ENCODE measurements at regions not wholly inside any gene's neighbourhood (a gene's known extent, or its start where the extent isn't known, plus 50 kb on each side); places are given as distances from the start of the nearest gene placed in this dataset.

GRCh38 chr15:77695548-77695947, 62.8 kb upstream of the LINGO1 start:
- TF ChIP-seq EZH2 (IDR thresholded peaks at IDR 0.05; ENCODE audit: borderline replicate concordance, insufficient read depth, low read length, poor library complexity, severe bottlenecking) (no peak), CTCF (IDR thresholded peaks at IDR 0.05; ENCODE audit: poor library complexity, severe bottlenecking) (no peak), TAF1 (IDR thresholded peaks at IDR 0.05; ENCODE audit: low read depth) (no peak), EP300 (conservative IDR thresholded peaks at IDR 0.05; ENCODE audit: poor library complexity, severe bottlenecking) (no peak), REST (IDR thresholded peaks at IDR 0.05; ENCODE audit: borderline replicate concordance) (no peak), POLR2AphosphoS5 (IDR thresholded peaks at IDR 0.05) (no peak), RAD21 (conservative IDR thresholded peaks at IDR 0.05) (no peak), SMC3 (conservative IDR thresholded peaks at IDR 0.05; ENCODE audit: poor library complexity) (no peak), MXI1 (conservative IDR thresholded peaks at IDR 0.05; ENCODE audit: poor library complexity, severe bottlenecking) (no peak)

Data from neural cell (in vitro differentiated cells).